NCI-H1105 treated with DMSO at 0.1 percent for 48 hours (cell line): ENCODE measurements at regions not wholly inside any gene's neighbourhood (a gene's known extent, or its start where the extent isn't known, plus 50 kb on each side); places are given as distances from the start of the nearest gene placed in this dataset.

ENCODE experiments used
- DNase-seq: peaks from one replicate; lab custom pipeline; 2025; lab: John Stamatoyannopoulos, UW

GRCh38 chr2:120809151-120809550 is 73.5 kb downstream of the GLI2 start:
- DNase-seq, result no peak

- DNase-seq, result peak; percentile 14
Measured at GRCh38 chr2:120809609-120810440, 74.2 kb downstream of the GLI2 start.

- no peak for DNase-seq
Measured at GRCh38 chr2:120810639-120811038, 75.0 kb downstream of the GLI2 start.

GRCh38 chr2:120812866-120813265 is 77.2 kb downstream of the GLI2 start:
- no peak for DNase-seq

- DNase-seq, result no peak
Measured at GRCh38 chr2:120814352-120814751, 78.7 kb downstream of the GLI2 start.

- DNase-seq, result no peak
Measured at GRCh38 chr2:120815292-120815691, 79.6 kb downstream of the GLI2 start.

- DNase-seq, result no peak
Measured at GRCh38 chr2:120817136-120817955, 81.7 kb downstream of the GLI2 start.

GRCh38 chr2:120817956-120818325 is 82.3 kb downstream of the GLI2 start:
- no peak for DNase-seq

- no peak for DNase-seq
Measured at GRCh38 chr2:120818441-120818920, 82.8 kb downstream of the GLI2 start.

- no peak for DNase-seq
Measured at GRCh38 chr2:120819720-120820210, 84.1 kb downstream of the GLI2 start.

- DNase-seq, result peak; percentile 3
Measured at GRCh38 chr2:120820263-120820952, 84.7 kb downstream of the GLI2 start.

GRCh38 chr2:120820953-120821279 is 85.2 kb downstream of the GLI2 start:
- DNase-seq, result no peak

GRCh38 chr2:120821446-120822160 is 85.9 kb downstream of the GLI2 start:
- DNase-seq, result no peak

- DNase-seq, result no peak
Measured at GRCh38 chr2:120822933-120823332, 87.3 kb downstream of the GLI2 start.

GRCh38 chr2:120823551-120823950 is 87.9 kb downstream of the GLI2 start:
- no peak for DNase-seq

GRCh38 chr2:120824246-120824645 is 88.6 kb downstream of the GLI2 start:
- no peak for DNase-seq

- peak; percentile 25 for DNase-seq
Measured at GRCh38 chr2:120825370-120826259, 89.9 kb downstream of the GLI2 start.

GRCh38 chr2:120826260-120826648 is 90.6 kb downstream of the GLI2 start:
- no peak for DNase-seq

GRCh38 chr2:120826716-120827410 is 91.2 kb downstream of the GLI2 start:
- no peak for DNase-seq

- no peak for DNase-seq
Measured at GRCh38 chr2:120828066-120828465, 92.4 kb downstream of the GLI2 start.
